ENCODE measurements at regions not wholly inside any gene's neighbourhood (a gene's known extent, or its start where the extent isn't known, plus 50 kb on each side); places are given as distances from the start of the nearest gene placed in this dataset.

GRCh38 chr22:46070803-46071450 is 79.4 kb upstream of the PPARA start:
- TF ChIP-seq POLR2A (IDR thresholded peaks at IDR 0.05; ENCODE audit: low read depth, low read length), result peak; percentile 39; the same call in 1 of the 2 replicates
- DNase-seq (ENCODE audit: insufficient read length, low spot score), result no peak
- FAIRE-seq, result no peak

GRCh38 chr22:46071451-46072109 is 78.7 kb upstream of the PPARA start:
- FAIRE-seq (no peak), DNase-seq (ENCODE audit: insufficient read length, low spot score) (no peak)
- peak; percentile 67 for TF ChIP-seq POLR2A (IDR thresholded peaks at IDR 0.05; ENCODE audit: low read depth, low read length)

GRCh38 chr22:46072110-46072881 is 78.0 kb upstream of the PPARA start:
- DNase-seq (ENCODE audit: insufficient read length, low spot score) (no peak), FAIRE-seq (no peak)

GRCh38 chr22:46072981-46073682 is 77.2 kb upstream of the PPARA start:
- no peak for FAIRE-seq
- no peak for TF ChIP-seq POLR2A (IDR thresholded peaks at IDR 0.05; ENCODE audit: low read depth, low read length)
- DNase-seq (ENCODE audit: insufficient read length, low spot score), result no peak

More at GRCh38 chr22:46072110-46072881, 78.0 kb upstream of the PPARA start:
- peak; percentile 30; the same call in 1 of the 2 replicates for TF ChIP-seq POLR2A (IDR thresholded peaks at IDR 0.05; ENCODE audit: low read depth, low read length)

GRCh38 chr22:46073683-46074504 is 76.4 kb upstream of the PPARA start:
- no peak for FAIRE-seq

GRCh38 chr22:46074771-46075551 is 75.4 kb upstream of the PPARA start:
- FAIRE-seq (no peak), DNase-seq (ENCODE audit: insufficient read length, low spot score) (no peak)
- TF ChIP-seq POLR2A (IDR thresholded peaks at IDR 0.05; ENCODE audit: low read depth, low read length), result no peak

More at GRCh38 chr22:46073683-46074504, 76.4 kb upstream of the PPARA start:
- no peak for DNase-seq (ENCODE audit: insufficient read length, low spot score)
- TF ChIP-seq POLR2A (IDR thresholded peaks at IDR 0.05; ENCODE audit: low read depth, low read length), result no peak

- no peak for TF ChIP-seq POLR2A (IDR thresholded peaks at IDR 0.05; ENCODE audit: low read depth, low read length)
- DNase-seq (ENCODE audit: insufficient read length, low spot score) (no peak), FAIRE-seq (no peak)
Measured at GRCh38 chr22:46075764-46076531, 74.4 kb upstream of the PPARA start.

GRCh38 chr22:46076651-46077339 is 73.5 kb upstream of the PPARA start:
- DNase-seq (ENCODE audit: insufficient read length, low spot score) (no peak), FAIRE-seq (no peak)
- peak; percentile 13; the same call in 1 of the 2 replicates for TF ChIP-seq POLR2A (IDR thresholded peaks at IDR 0.05; ENCODE audit: low read depth, low read length)

GRCh38 chr22:46077669-46078099 is 72.6 kb upstream of the PPARA start:
- no peak for DNase-seq (ENCODE audit: insufficient read length, low spot score)
- no peak for FAIRE-seq

GRCh38 chr22:46078241-46079092 is 71.9 kb upstream of the PPARA start:
- DNase-seq (ENCODE audit: insufficient read length, low spot score), result no peak
- no peak for FAIRE-seq
- TF ChIP-seq POLR2A (IDR thresholded peaks at IDR 0.05; ENCODE audit: low read depth, low read length), result no peak

More at GRCh38 chr22:46077669-46078099, 72.6 kb upstream of the PPARA start:
- TF ChIP-seq POLR2A (IDR thresholded peaks at IDR 0.05; ENCODE audit: low read depth, low read length), result no peak
